ENCODE measurements at regions not wholly inside any gene's neighbourhood (a gene's known extent, or its start where the extent isn't known, plus 50 kb on each side); places are given as distances from the start of the nearest gene placed in this dataset.

DNA sequence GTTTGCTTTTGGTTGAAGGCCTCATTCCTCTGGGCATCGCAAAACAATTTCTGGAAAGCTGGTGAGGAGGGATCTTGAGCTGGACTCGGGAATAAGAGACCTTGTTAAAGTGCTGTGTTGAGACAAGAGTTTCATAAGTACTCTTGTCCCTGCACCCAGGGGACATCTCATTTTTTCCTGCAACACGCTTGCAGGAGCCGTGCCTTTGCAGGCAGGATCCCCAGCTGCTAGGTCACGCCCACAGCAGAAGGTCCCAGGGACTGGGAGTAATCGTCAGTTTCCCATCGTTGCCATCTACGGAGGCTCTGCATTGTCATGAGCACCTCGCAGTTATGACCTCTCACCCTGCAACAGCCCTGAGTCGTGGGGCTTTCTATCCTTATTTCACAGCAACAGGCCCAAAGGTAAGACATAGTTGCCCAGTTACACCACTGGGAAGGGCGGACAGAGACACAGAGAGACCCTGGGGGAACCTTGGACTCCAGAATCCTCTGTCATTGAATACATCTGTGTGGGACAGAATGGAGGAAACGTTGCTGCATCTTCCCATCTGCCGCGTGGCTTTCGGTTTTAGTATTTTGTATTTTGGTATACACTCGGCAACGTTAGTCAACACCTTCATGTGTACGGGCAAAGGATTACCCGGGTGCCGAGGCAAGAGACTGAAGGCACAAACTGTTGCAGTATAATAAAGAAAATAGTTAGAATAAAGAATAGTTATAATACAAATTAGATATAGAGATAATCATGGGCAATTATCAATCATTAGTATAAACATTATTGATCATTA, 60.4 kb upstream of the DMRTB1 start:
- TF ChIP-seq, protein P1, sequence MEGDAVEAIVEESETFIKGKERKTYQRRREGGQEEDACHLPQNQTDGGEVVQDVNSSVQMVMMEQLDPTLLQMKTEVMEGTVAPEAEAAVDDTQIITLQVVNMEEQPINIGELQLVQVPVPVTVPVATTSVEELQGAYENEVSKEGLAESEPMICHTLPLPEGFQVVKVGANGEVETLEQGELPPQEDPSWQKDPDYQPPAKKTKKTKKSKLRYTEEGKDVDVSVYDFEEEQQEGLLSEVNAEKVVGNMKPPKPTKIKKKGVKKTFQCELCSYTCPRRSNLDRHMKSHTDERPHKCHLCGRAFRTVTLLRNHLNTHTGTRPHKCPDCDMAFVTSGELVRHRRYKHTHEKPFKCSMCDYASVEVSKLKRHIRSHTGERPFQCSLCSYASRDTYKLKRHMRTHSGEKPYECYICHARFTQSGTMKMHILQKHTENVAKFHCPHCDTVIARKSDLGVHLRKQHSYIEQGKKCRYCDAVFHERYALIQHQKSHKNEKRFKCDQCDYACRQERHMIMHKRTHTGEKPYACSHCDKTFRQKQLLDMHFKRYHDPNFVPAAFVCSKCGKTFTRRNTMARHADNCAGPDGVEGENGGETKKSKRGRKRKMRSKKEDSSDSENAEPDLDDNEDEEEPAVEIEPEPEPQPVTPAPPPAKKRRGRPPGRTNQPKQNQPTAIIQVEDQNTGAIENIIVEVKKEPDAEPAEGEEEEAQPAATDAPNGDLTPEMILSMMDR (IDR thresholded peaks at IDR 0.05): no peak
- TF ChIP-seq POLR2AphosphoS5 (IDR thresholded peaks at IDR 0.05; ENCODE audit: low read depth, low read length) (no peak), SIN3A (IDR thresholded peaks at IDR 0.05; ENCODE audit: borderline replicate concordance, insufficient read depth, low read depth, low read length) (no peak)
- TF ChIP-seq, protein P2, sequence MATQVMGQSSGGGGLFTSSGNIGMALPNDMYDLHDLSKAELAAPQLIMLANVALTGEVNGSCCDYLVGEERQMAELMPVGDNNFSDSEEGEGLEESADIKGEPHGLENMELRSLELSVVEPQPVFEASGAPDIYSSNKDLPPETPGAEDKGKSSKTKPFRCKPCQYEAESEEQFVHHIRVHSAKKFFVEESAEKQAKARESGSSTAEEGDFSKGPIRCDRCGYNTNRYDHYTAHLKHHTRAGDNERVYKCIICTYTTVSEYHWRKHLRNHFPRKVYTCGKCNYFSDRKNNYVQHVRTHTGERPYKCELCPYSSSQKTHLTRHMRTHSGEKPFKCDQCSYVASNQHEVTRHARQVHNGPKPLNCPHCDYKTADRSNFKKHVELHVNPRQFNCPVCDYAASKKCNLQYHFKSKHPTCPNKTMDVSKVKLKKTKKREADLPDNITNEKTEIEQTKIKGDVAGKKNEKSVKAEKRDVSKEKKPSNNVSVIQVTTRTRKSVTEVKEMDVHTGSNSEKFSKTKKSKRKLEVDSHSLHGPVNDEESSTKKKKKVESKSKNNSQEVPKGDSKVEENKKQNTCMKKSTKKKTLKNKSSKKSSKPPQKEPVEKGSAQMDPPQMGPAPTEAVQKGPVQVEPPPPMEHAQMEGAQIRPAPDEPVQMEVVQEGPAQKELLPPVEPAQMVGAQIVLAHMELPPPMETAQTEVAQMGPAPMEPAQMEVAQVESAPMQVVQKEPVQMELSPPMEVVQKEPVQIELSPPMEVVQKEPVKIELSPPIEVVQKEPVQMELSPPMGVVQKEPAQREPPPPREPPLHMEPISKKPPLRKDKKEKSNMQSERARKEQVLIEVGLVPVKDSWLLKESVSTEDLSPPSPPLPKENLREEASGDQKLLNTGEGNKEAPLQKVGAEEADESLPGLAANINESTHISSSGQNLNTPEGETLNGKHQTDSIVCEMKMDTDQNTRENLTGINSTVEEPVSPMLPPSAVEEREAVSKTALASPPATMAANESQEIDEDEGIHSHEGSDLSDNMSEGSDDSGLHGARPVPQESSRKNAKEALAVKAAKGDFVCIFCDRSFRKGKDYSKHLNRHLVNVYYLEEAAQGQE (IDR thresholded peaks at IDR 0.05; ENCODE audit: insufficient read depth in 1 of 2, low read depth in 2 of 2, low read length in 1 of 2): no peak
